ENCODE measurements at regions not wholly inside any gene's neighbourhood (a gene's known extent, or its start where the extent isn't known, plus 50 kb on each side); places are given as distances from the start of the nearest gene placed in this dataset.

DNA sequence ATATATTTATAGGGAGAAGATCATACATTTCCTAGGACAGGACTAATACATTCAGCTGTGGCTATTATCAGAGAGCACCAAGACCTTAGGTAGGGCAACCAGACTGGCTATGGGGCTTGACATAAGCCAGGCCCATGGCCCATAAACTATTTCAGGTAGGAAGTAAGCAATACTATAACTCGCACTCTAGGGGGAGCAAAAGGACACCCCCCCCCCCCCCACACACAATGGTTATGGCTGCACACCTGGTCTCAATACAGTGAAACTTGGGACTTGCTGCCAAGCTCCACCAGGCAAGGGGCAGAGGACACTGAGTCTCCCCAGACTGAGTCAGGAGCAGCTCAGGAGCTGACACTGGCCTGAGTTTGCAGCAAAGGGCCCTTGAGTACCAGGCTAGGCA, 348.9 kb upstream of the ASIC2 start:
- TF ChIP-seq, protein P1, sequence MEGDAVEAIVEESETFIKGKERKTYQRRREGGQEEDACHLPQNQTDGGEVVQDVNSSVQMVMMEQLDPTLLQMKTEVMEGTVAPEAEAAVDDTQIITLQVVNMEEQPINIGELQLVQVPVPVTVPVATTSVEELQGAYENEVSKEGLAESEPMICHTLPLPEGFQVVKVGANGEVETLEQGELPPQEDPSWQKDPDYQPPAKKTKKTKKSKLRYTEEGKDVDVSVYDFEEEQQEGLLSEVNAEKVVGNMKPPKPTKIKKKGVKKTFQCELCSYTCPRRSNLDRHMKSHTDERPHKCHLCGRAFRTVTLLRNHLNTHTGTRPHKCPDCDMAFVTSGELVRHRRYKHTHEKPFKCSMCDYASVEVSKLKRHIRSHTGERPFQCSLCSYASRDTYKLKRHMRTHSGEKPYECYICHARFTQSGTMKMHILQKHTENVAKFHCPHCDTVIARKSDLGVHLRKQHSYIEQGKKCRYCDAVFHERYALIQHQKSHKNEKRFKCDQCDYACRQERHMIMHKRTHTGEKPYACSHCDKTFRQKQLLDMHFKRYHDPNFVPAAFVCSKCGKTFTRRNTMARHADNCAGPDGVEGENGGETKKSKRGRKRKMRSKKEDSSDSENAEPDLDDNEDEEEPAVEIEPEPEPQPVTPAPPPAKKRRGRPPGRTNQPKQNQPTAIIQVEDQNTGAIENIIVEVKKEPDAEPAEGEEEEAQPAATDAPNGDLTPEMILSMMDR (IDR thresholded peaks at IDR 0.05): no peak
- TF ChIP-seq POLR2A (IDR thresholded peaks at IDR 0.05): no peak

Data from heart left ventricle (tissue), 13 donors.